DOHH2 (cell line): ENCODE measurements at regions not wholly inside any gene's neighbourhood (a gene's known extent, or its start where the extent isn't known, plus 50 kb on each side); places are given as distances from the start of the nearest gene placed in this dataset.

Experiments used
- H3F3A ChIP-seq: fragments of 200-600 bp; sonication (generic), shearing (Covaris generic); 2 replicates; pipeline ENCODE4 v1.6.0; 2016; ENCODE audit warnings: antibody characterized with exemption, mild to moderate bottlenecking; ENCODE audit not compliant: control insufficient read depth, insufficient read depth
- H3K27ac ChIP-seq: fragments of 200-600 bp; sonication (generic); 2 replicates; pipeline ENCODE4 v1.5.1; 2014; ENCODE audit warnings: low read depth, mild to moderate bottlenecking, low read length, moderate library complexity
- H3K27me3 ChIP-seq: fragments of 200-600 bp; sonication (generic); 2 replicates; pipeline ENCODE4 v1.6.1; 2014; ENCODE audit warnings: mild to moderate bottlenecking, low read length, mixed read lengths; ENCODE audit not compliant: control insufficient read depth
- H3K36me3 ChIP-seq: fragments of 200-600 bp; sonication (generic); 2 replicates; pipeline ENCODE4 v1.6.1; 2014; ENCODE audit warnings: mild to moderate bottlenecking, low read length, moderate library complexity, mixed read lengths; ENCODE audit not compliant: control insufficient read depth
- H3K4me1 ChIP-seq: fragments of 200-600 bp; sonication (generic); 2 replicates; pipeline ENCODE4 v1.6.1; 2014; ENCODE audit warnings: mild to moderate bottlenecking, low read length, mixed read lengths; ENCODE audit not compliant: control insufficient read depth
- H3K4me2 ChIP-seq: fragments of 200-600 bp; sonication (generic); 2 replicates; pipeline ENCODE4 v1.6.0; 2014; ENCODE audit warnings: mild to moderate bottlenecking, low read length, moderate library complexity
- H3K4me3 ChIP-seq: fragments of 200-600 bp; sonication (generic); 2 replicates; pipeline ENCODE4 v1.5.1; 2014; ENCODE audit warnings: mild to moderate bottlenecking, low read length, mixed read lengths
- H3K79me2 ChIP-seq: fragments of 200-600 bp; sonication (generic); 2 replicates; pipeline ENCODE4 v1.6.1; 2014; ENCODE audit warnings: mild to moderate bottlenecking, low read length, mixed read lengths; ENCODE audit not compliant: control insufficient read depth
- H3K9me2 ChIP-seq: fragments of 200-600 bp; sonication (generic); replicated peaks from 2 replicates; pipeline ENCODE4 v1.6.1; 2014; ENCODE audit warnings: mild to moderate bottlenecking, low read length, mixed read lengths; ENCODE audit not compliant: control insufficient read depth
- H3K9me3 ChIP-seq: fragments of 200-600 bp; sonication (generic); 2 replicates; pipeline ENCODE4 v1.6.1; 2014; ENCODE audit warnings: antibody characterized with exemption, low read length, mixed read lengths; ENCODE audit not compliant: control insufficient read depth, insufficient read depth
- H4K20me1 ChIP-seq: fragments of 200-600 bp; sonication (generic); 2 replicates; pipeline ENCODE4 v1.6.0; 2014; ENCODE audit warnings: low read depth, mild to moderate bottlenecking, antibody characterized with exemption, low read length, moderate library complexity; ENCODE audit not compliant: control insufficient read depth, insufficient read depth
- EZH2phosphoT487 ChIP-seq: fragments of 200-600 bp; sonication (generic); IDR thresholded peaks from 2 replicates; pipeline ENCODE4 v1.6.1; 2017; ENCODE audit warnings: borderline replicate concordance, mild to moderate bottlenecking, antibody characterized with exemption, low read length, moderate library complexity, mixed read lengths
- TF ChIP-seq, protein P1 (sequence below): fragments of 200-600 bp; sonication (generic); IDR thresholded peaks from one replicate; pipeline ENCODE4 v1.5.1; 2014; ENCODE audit warnings: antibody characterized with exemption, mild to moderate bottlenecking, low read depth, low read length; ENCODE audit not compliant: poor library complexity, severe bottlenecking

- H3K27me3 ChIP-seq, result no peaks in the 10 kb centered on the region
- no peak overlapping the region for H3K4me2 ChIP-seq
- no peak overlapping the region for H3K4me3 ChIP-seq
- H3F3A ChIP-seq, result no peaks in the 10 kb centered on the region
- H3K9me3 ChIP-seq, result no peaks in the 10 kb centered on the region
- no peaks in the 10 kb centered on the region for H4K20me1 ChIP-seq
- H3K79me2 ChIP-seq, result no peaks in the 10 kb centered on the region
- no peaks in the 10 kb centered on the region for H3K4me1 ChIP-seq
- TF ChIP-seq, protein P1, sequence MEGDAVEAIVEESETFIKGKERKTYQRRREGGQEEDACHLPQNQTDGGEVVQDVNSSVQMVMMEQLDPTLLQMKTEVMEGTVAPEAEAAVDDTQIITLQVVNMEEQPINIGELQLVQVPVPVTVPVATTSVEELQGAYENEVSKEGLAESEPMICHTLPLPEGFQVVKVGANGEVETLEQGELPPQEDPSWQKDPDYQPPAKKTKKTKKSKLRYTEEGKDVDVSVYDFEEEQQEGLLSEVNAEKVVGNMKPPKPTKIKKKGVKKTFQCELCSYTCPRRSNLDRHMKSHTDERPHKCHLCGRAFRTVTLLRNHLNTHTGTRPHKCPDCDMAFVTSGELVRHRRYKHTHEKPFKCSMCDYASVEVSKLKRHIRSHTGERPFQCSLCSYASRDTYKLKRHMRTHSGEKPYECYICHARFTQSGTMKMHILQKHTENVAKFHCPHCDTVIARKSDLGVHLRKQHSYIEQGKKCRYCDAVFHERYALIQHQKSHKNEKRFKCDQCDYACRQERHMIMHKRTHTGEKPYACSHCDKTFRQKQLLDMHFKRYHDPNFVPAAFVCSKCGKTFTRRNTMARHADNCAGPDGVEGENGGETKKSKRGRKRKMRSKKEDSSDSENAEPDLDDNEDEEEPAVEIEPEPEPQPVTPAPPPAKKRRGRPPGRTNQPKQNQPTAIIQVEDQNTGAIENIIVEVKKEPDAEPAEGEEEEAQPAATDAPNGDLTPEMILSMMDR, result no peak
- TF ChIP-seq EZH2phosphoT487, result no peak
- no peak overlapping the region for H3K27ac ChIP-seq
- H3K36me3 ChIP-seq, result no peaks in the 10 kb centered on the region
- H3K9me2 ChIP-seq, result no peaks in the 10 kb centered on the region
Measured at GRCh38 chr20:23214903-23215302, 128.8 kb upstream of the CD93 start.

DNA sequence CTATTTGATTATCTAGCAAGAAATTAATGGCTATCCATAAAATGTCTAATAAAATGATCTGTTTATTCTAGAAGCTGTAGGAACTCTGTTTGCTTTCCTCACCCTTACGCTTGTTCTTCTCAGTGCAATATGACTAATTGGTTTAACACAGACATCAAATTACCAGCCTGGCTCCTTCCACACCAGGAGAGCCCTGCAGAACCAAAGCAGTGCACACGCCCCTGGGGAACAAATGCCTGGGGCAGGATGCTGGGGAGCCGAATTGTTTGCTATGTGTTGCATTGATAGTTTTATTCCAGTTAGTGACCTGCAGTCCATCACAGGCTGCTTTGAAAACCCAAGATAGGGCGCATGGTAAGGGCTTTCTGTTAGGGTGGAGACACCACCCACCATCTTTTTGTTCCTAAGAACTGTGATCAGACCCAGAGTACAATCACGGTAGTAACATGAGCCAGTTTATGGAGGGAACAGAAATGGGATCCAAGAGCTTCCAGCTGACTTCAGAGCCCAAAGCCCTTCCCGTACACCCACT is 126.4 kb upstream of the CD93 start:
- no peaks in the 10 kb centered on the region for H3K27me3 ChIP-seq
- H4K20me1 ChIP-seq, result no peaks in the 10 kb centered on the region
- no peaks in the 10 kb centered on the region for H3K9me2 ChIP-seq
- no peaks in the 10 kb centered on the region for H3K36me3 ChIP-seq
- no peak overlapping the region for H3K27ac ChIP-seq
- TF ChIP-seq, protein P1, result no peak
- no peak for TF ChIP-seq EZH2phosphoT487
- no peaks in the 10 kb centered on the region for H3F3A ChIP-seq
- H3K79me2 ChIP-seq, result no peaks in the 10 kb centered on the region
- H3K9me3 ChIP-seq, result no peaks in the 10 kb centered on the region
- no peaks in the 10 kb centered on the region for H3K4me1 ChIP-seq
- H3K4me2 ChIP-seq, result no peak overlapping the region
- H3K4me3 ChIP-seq, result no peak overlapping the region

GRCh38 chr20:23212011-23212410 is 125.9 kb upstream of the CD93 start:
- H3K9me2 ChIP-seq, result no peaks in the 10 kb centered on the region
- H3K4me3 ChIP-seq, result no peak overlapping the region
- TF ChIP-seq EZH2phosphoT487, result no peak
- TF ChIP-seq, protein P1, result no peak
- H3K27ac ChIP-seq, result no peak overlapping the region
- H3K79me2 ChIP-seq, result no peaks in the 10 kb centered on the region
- no peaks in the 10 kb centered on the region for H4K20me1 ChIP-seq
- no peaks in the 10 kb centered on the region for H3K27me3 ChIP-seq
- no peaks in the 10 kb centered on the region for H3K4me1 ChIP-seq
- H3F3A ChIP-seq, result no peaks in the 10 kb centered on the region
- no peaks in the 10 kb centered on the region for H3K36me3 ChIP-seq
- H3K9me3 ChIP-seq, result no peaks in the 10 kb centered on the region
- no peak overlapping the region for H3K4me2 ChIP-seq

- H3K79me2 ChIP-seq, result no peaks in the 10 kb centered on the region
- no peaks in the 10 kb centered on the region for H3K36me3 ChIP-seq
- TF ChIP-seq EZH2phosphoT487, result no peak
- TF ChIP-seq, protein P1, result no peak
- no peaks in the 10 kb centered on the region for H4K20me1 ChIP-seq
- no peaks in the 10 kb centered on the region for H3F3A ChIP-seq
- H3K4me2 ChIP-seq, result no peak overlapping the region
- no peaks in the 10 kb centered on the region for H3K4me1 ChIP-seq
- no peaks in the 10 kb centered on the region for H3K9me2 ChIP-seq
- H3K27me3 ChIP-seq, result no peaks in the 10 kb centered on the region
- no peak overlapping the region for H3K4me3 ChIP-seq
- H3K27ac ChIP-seq, result no peak overlapping the region
- no peaks in the 10 kb centered on the region for H3K9me3 ChIP-seq
Measured at GRCh38 chr20:23211164-23211563, 125.0 kb upstream of the CD93 start.
